COLO829 (cell line): ENCODE measurements at regions not wholly inside any gene's neighbourhood (a gene's known extent, or its start where the extent isn't known, plus 50 kb on each side); places are given as distances from the start of the nearest gene placed in this dataset.

ENCODE experiments used
- DNase-seq: peaks from one replicate; pipeline ENCODE4 v3.0.0; 2012; ENCODE audit warnings: low spot score

- no peak for DNase-seq
These were observed 52.3 kb downstream of the HDGFL1 start for GRCh38 chr6:22621701-22622100.

- no peak for DNase-seq
These were observed 53.0 kb downstream of the HDGFL1 start for GRCh38 chr6:22622351-22622750.

- no peak for DNase-seq
These were observed 53.4 kb downstream of the HDGFL1 start for GRCh38 chr6:22622813-22623212.

GRCh38 chr6:22627644-22628043, 58.3 kb downstream of the HDGFL1 start:
- DNase-seq, result no peak

- no peak for DNase-seq
These were observed 61.7 kb downstream of the HDGFL1 start for GRCh38 chr6:22631091-22631490.

- DNase-seq, result peak; percentile 14
These were observed 63.3 kb downstream of the HDGFL1 start for GRCh38 chr6:22632581-22633145.

GRCh38 chr6:22636452-22636851, 67.1 kb downstream of the HDGFL1 start:
- no peak for DNase-seq

- no peak for DNase-seq
These were observed 68.4 kb downstream of the HDGFL1 start for GRCh38 chr6:22637782-22638181.

- DNase-seq, result no peak
These were observed 69.0 kb downstream of the HDGFL1 start for GRCh38 chr6:22638320-22638719.

- DNase-seq, result no peak
These were observed 72.9 kb downstream of the HDGFL1 start for GRCh38 chr6:22642254-22642653.

GRCh38 chr6:22643780-22644179, 74.4 kb downstream of the HDGFL1 start:
- no peak for DNase-seq

- no peak for DNase-seq
These were observed 78.4 kb downstream of the HDGFL1 start for GRCh38 chr6:22647719-22648118.

- DNase-seq, result peak; percentile 18
These were observed 82.4 kb downstream of the HDGFL1 start for GRCh38 chr6:22651731-22652130.

- DNase-seq, result peak; percentile 69
These were observed 84.7 kb downstream of the HDGFL1 start for GRCh38 chr6:22653980-22654610.

- no peak for DNase-seq
These were observed 87.5 kb downstream of the HDGFL1 start for GRCh38 chr6:22656706-22657351.

GRCh38 chr6:22657352-22657980, 88.1 kb downstream of the HDGFL1 start:
- peak; percentile 88 for DNase-seq

- no peak for DNase-seq
These were observed 88.8 kb downstream of the HDGFL1 start for GRCh38 chr6:22658183-22658582.

GRCh38 chr6:22658934-22659333, 89.6 kb downstream of the HDGFL1 start:
- no peak for DNase-seq

GRCh38 chr6:22664968-22665367, 95.6 kb downstream of the HDGFL1 start:
- DNase-seq, result no peak

GRCh38 chr6:22666021-22666420, 96.7 kb downstream of the HDGFL1 start:
- no peak for DNase-seq

- no peak for DNase-seq
These were observed 97.2 kb downstream of the HDGFL1 start for GRCh38 chr6:22666586-22666985.

GRCh38 chr6:22667855-22668254, 98.5 kb downstream of the HDGFL1 start:
- no peak for DNase-seq

- no peak for DNase-seq
These were observed 98.9 kb downstream of the HDGFL1 start for GRCh38 chr6:22668307-22668706.
